BLaER1 treated with 17β-estradiol and CSF1 and Interleukin-3, amounts not matched to agents 10 nM and 100 nM (cell line): ENCODE measurements at regions not wholly inside any gene's neighbourhood (a gene's known extent, or its start where the extent isn't known, plus 50 kb on each side); places are given as distances from the start of the nearest gene placed in this dataset.

Source experiments
- H3K27ac ChIP-seq, 11 experiments: shearing (Covaris generic); formaldehyde crosslinking; 2 replicates each; pipeline ENCODE4 v1.8.1; 2022
- H3K27me3 ChIP-seq, 11 experiments: shearing (Covaris generic); formaldehyde crosslinking; 2 replicates each; pipeline ENCODE4 v1.8.1; 2022
- H3K36me3 ChIP-seq, 11 experiments: shearing (Covaris generic); formaldehyde crosslinking; 2 replicates each; pipeline ENCODE4 v1.8.1; 2022
- H3K4me1 ChIP-seq, 10 experiments: shearing (Covaris generic); formaldehyde crosslinking; 2 replicates each; pipeline ENCODE4 v1.8.1; 2022
- H3K4me2 ChIP-seq, 11 experiments: shearing (Covaris generic); formaldehyde crosslinking; 2 replicates each; pipeline ENCODE4 v1.8.1; 2022
- H3K4me3 ChIP-seq, 10 experiments: shearing (Covaris generic); formaldehyde crosslinking; 2 replicates each; pipeline ENCODE4 v1.8.1; 2022
- H3K9ac ChIP-seq, 11 experiments: shearing (Covaris generic); formaldehyde crosslinking; 2 replicates each; pipeline ENCODE4 v1.8.1; 2022
- H3K9me3 ChIP-seq, 11 experiments: shearing (Covaris generic); formaldehyde crosslinking; replicated peaks in 1 of 11; 2 replicates each; pipeline ENCODE4 v1.8.1; 2022
- H4K20me1 ChIP-seq, 11 experiments: shearing (Covaris generic); formaldehyde crosslinking; 2 replicates each; pipeline ENCODE4 v1.8.1; 2022
- Cebpa-rat ChIP-seq, 11 experiments: shearing (Covaris generic); IDR thresholded peaks; 2 replicates each; pipeline ENCODE4 v1.8.1; 2022

DNA sequence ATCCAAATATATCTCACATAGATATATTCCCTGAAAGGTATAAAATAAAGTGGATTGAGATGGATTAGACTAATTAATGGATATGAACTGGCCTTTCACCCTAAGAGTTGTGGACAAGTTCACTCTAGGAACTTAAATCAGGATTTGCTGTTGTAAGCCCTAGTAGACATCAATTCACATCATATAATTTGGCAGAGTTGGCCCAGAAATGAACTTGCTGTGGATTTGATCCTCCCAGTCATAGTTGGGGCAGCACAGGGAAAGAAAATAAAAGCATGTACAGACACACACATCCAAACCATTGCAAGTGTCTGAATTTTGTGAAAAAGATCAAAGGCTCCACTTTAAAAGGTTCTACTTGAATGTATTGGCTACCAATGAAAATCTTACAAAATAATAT lies 734.7 kb upstream of the NR2F2 start:
- Histone ChIP-seq H3K4me1 (no peaks in the 10 kb centered on the region), H3K4me2 (no peak overlapping the region), H3K9ac (no peak overlapping the region), H3K27me3 (no peaks in the 10 kb centered on the region), H3K4me3 (no peak overlapping the region), H3K27ac (no peak overlapping the region), H3K36me3 (no peaks in the 10 kb centered on the region), H3K9me3 (no peaks in the 10 kb centered on the region), H4K20me1 (no peaks in the 10 kb centered on the region)
- no peak for TF ChIP-seq Cebpa-rat (IDR thresholded peaks at IDR 0.05)

DNA sequence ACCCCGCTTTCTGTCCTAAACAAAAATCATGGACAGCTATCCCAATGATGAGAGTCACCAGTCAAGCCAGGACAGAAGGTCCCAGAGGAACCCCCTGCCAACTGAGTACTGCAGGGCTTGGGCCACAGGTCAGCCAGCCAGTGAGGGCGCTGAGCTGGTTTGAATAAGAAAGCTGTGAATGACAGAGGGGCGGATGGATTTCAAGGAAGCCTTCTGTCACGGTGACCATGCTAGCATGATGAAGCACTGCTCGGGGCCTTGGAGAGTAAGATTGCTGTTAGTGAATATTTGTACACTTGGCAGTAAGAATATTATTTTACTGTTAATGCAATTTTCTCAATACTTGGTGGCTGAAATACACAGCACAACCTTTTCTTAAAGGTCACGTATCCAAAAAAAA lies 734.0 kb upstream of the NR2F2 start:
- H4K20me1 ChIP-seq, result no peaks in the 10 kb centered on the region

DNA sequence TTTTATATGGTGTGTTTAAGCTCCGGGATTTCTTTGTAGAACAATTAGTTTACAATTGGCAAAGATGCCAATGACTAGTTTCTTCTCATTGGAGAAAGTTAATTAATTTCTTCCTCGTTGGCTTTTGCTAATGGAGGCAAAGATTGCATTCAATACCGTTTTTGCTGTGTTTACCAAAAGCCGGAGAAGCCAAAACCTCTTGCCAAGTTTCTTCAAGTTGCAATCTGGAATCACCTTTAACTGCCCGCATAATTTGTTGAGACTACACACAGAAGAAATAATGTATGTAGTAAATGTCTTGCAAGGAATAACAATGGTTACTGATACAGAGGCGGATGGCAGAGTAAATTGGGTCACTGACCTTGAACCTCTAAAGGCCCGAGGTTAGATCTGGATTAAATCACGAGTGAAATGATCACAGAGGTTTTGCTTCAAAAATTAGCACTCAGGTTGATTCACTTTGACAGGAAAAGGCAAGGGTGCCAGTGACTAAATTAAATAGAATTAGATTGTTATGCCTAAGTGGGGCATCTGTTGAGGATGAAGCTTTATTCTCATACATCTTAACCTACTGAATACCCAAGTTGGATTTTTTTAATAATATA lies 732.1 kb upstream of the NR2F2 start:
- Histone ChIP-seq H3K4me3 (no peak overlapping the region), H4K20me1 (no peaks in the 10 kb centered on the region), H3K9ac (no peak overlapping the region), H3K36me3 (no peaks in the 10 kb centered on the region), H3K27me3 (no peaks in the 10 kb centered on the region), H3K27ac (no peak overlapping the region), H3K4me2 (no peak overlapping the region), H3K4me1 (no peaks in the 10 kb centered on the region), H3K9me3 (peaks cover 0 to 9% (median 0%) of the 10 kb centered on the region in 11 experiments; a peak in 2 of 22 replicates)
- no peak for TF ChIP-seq Cebpa-rat (IDR thresholded peaks at IDR 0.05)

More for the DNA sequence above, 734.0 kb upstream of the NR2F2 start:
- TF ChIP-seq Cebpa-rat (IDR thresholded peaks at IDR 0.05), result no peak
- H3K36me3 ChIP-seq, result no peaks in the 10 kb centered on the region
- no peak overlapping the region for H3K9ac ChIP-seq
- H3K4me1 ChIP-seq, result no peaks in the 10 kb centered on the region
- no peak overlapping the region for H3K27ac ChIP-seq
- H3K27me3 ChIP-seq, result no peaks in the 10 kb centered on the region
- no peak overlapping the region for H3K4me2 ChIP-seq
- no peak overlapping the region for H3K4me3 ChIP-seq
- no peaks in the 10 kb centered on the region for H3K9me3 ChIP-seq

DNA sequence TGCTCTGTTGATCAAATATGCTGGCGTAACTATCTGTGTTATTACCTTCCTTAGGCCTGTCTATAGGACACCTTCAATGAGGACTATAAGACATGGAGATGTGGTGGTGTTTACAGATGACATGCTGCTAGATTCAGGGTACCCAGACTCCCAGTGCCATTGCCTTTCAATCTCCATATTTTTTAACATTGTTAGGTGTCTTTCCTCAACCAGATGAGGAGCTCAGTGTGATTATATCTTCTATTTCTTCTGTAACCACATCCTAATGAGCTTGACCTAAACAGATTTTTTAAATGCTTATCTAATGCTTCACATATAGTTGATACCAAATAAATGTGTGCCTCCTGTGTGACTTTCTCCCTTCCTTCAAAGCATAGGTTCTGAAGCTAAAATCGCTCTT lies 730.1 kb upstream of the NR2F2 start:
- Histone ChIP-seq H3K4me1 (peaks cover 0 to 11% (median 7%) of the 10 kb centered on the region in 10 experiments; a peak in 16 of 20 replicates), H3K4me3 (no peak overlapping the region), H3K9me3 (peaks cover 0 to 9% (median 0%) of the 10 kb centered on the region in 11 experiments; a peak in 2 of 22 replicates), H4K20me1 (no peaks in the 10 kb centered on the region), H3K27ac (no peak overlapping the region), H3K9ac (no peak overlapping the region), H3K4me2 (no peak overlapping the region), H3K27me3 (no peaks in the 10 kb centered on the region), H3K36me3 (no peaks in the 10 kb centered on the region)
- TF ChIP-seq Cebpa-rat (IDR thresholded peaks at IDR 0.05), result no peak

DNA sequence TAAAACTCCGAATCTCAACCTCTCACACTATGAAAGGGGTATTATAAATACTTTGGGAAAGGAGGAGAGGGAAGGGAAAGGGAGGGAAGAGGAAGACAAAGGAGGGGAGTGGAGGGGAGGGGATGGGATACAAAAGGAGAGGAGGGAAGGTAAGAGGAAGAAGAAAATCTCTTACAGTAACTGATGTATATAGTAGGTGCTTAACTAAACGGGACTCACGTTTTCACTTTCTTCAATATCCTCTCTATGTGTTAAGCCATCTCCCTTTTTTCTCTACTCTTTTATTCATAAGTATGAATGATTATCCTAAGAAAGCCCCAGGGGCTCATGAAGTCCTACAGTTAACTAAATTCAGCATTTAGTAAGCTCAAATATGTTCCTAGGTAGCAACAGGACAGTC lies 729.6 kb upstream of the NR2F2 start:
- TF ChIP-seq Cebpa-rat (IDR thresholded peaks at IDR 0.05), result no peak
- H3K4me1 ChIP-seq, result peaks cover 0 to 11% (median 7%) of the 10 kb centered on the region in 10 experiments; a peak in 16 of 20 replicates
- H3K9ac ChIP-seq, result no peak overlapping the region
- peaks cover 0 to 9% (median 0%) of the 10 kb centered on the region in 11 experiments; a peak in 2 of 22 replicates for H3K9me3 ChIP-seq
- no peaks in the 10 kb centered on the region for H3K36me3 ChIP-seq
- no peaks in the 10 kb centered on the region for H4K20me1 ChIP-seq
- no peaks in the 10 kb centered on the region for H3K27me3 ChIP-seq
- H3K27ac ChIP-seq, result no peak overlapping the region
- no peak overlapping the region for H3K4me2 ChIP-seq
- H3K4me3 ChIP-seq, result no peak overlapping the region

DNA sequence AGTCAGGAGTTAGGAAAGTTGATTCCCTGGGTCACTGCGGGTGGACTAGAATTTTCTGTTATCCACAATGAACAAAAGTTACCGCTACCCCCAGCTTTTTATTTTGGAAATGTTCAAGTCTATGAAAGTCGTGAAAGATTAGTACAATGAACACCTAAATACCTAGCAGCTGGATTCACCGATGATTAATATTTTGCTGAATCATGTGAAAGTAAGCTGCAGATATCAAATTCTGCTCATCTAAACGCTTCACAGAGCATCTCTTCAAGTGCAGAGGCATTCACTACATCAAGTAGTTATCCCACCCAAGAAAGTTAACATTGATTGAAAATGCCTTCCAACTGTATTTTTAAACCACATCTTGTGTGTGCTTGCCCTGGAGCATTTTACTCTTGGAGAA lies 729.0 kb upstream of the NR2F2 start:
- Histone ChIP-seq H3K9ac (no peak overlapping the region), H3K27me3 (no peaks in the 10 kb centered on the region), H4K20me1 (no peaks in the 10 kb centered on the region), H3K9me3 (peaks cover 0 to 9% (median 0%) of the 10 kb centered on the region in 11 experiments; a peak in 2 of 22 replicates), H3K36me3 (no peaks in the 10 kb centered on the region), H3K27ac (no peak overlapping the region), H3K4me2 (no peak overlapping the region), H3K4me3 (no peak overlapping the region), H3K4me1 (peaks cover 0 to 11% (median 7%) of the 10 kb centered on the region in 10 experiments; a peak in 16 of 20 replicates)
- no peak for TF ChIP-seq Cebpa-rat (IDR thresholded peaks at IDR 0.05)

DNA sequence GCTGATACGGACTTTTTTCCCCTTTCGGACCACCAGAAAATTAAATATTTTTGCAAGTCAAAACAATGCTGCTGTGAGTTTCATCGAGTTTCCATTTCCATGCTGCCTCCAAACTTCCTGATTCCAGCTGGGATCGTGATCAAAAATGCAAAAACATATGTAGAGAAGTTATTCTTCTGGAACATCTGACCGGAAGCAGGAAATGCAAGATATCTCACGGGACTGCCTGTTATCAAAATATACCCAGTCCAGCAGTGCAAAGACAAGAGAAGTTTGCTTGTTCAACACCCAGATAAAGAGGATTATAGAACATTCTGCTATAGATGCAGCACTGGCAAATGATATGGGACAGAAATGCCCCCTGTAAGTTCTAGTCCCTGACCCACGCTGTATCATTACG lies 726.7 kb upstream of the NR2F2 start:
- Histone ChIP-seq H3K4me2 (peak overlapping the region in 10 of 11 experiments; percentile 35 to 68 (median 56); a peak in 20 of 22 replicates), H3K9ac (no peak overlapping the region), H3K4me3 (no peak overlapping the region), H3K9me3 (peaks cover 0 to 9% (median 0%) of the 10 kb centered on the region in 11 experiments; a peak in 2 of 22 replicates), H3K36me3 (no peaks in the 10 kb centered on the region), H3K27me3 (no peaks in the 10 kb centered on the region), H3K27ac (no peak overlapping the region), H4K20me1 (no peaks in the 10 kb centered on the region), H3K4me1 (peaks cover 0 to 16% (median 10%) of the 10 kb centered on the region in 10 experiments; a peak in 17 of 20 replicates)
- TF ChIP-seq Cebpa-rat (IDR thresholded peaks at IDR 0.05), result no peak

DNA sequence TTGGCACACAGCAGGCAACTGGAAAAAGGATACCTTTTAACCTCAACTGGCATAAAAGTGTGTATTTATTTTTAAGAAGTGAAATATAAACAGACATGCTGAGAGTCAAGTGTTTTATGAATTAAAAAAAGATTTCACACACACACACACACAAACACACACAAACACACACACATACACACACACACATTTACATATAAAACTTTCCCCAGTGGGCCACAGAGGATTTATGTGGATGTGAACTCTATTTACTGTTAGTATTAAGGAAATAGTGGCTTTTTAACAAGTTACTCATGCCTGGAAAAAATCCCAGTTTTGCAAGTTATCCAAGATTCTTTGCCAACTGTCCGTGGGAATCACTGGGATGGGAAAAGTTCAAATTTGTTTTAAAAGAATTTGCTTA lies 725.9 kb upstream of the NR2F2 start:
- H3K4me3 ChIP-seq, result no peak overlapping the region

DNA sequence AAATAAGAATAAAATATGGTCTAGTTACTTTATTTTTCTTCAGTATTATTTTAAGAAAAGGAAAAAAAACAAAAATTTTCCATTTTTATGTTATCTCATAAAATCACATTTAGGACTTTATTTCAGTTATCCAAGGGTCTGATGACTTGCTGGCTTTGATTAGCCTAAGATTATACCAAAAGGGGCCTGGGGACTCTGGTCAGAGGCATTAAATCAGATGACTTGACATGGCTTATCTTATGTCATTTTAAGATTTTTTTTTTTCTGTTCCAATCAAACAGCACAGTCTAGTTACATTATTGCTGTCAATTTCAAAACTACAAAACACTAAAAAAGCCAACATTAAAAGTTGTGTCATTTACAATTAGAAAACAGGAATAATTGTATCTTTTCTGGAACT lies 725.4 kb upstream of the NR2F2 start:
- H4K20me1 ChIP-seq, result no peaks in the 10 kb centered on the region
- no peaks in the 10 kb centered on the region for H3K27me3 ChIP-seq
- peaks cover 0 to 9% (median 0%) of the 10 kb centered on the region in 11 experiments; a peak in 2 of 22 replicates for H3K9me3 ChIP-seq
- H3K27ac ChIP-seq, result no peak overlapping the region
- peaks cover 7 to 29% (median 18%) of the 10 kb centered on the region in 10 experiments for H3K4me1 ChIP-seq
- no peak for TF ChIP-seq Cebpa-rat (IDR thresholded peaks at IDR 0.05)
- H3K4me2 ChIP-seq, result no peak overlapping the region
- no peak overlapping the region for H3K9ac ChIP-seq
- no peaks in the 10 kb centered on the region for H3K36me3 ChIP-seq
- H3K4me3 ChIP-seq, result no peak overlapping the region

More for the DNA sequence above, 725.9 kb upstream of the NR2F2 start:
- Histone ChIP-seq H3K9ac (no peak overlapping the region), H4K20me1 (no peaks in the 10 kb centered on the region), H3K9me3 (peaks cover 0 to 9% (median 0%) of the 10 kb centered on the region in 11 experiments; a peak in 2 of 22 replicates), H3K27me3 (no peaks in the 10 kb centered on the region), H3K27ac (no peak overlapping the region), H3K4me2 (peak overlapping the region in 1 of 11 experiments; percentile 68; a peak in 1 of 22 replicates), H3K36me3 (no peaks in the 10 kb centered on the region), H3K4me1 (peaks cover 7 to 24% (median 16%) of the 10 kb centered on the region in 10 experiments)
- TF ChIP-seq Cebpa-rat (IDR thresholded peaks at IDR 0.05), result no peak

DNA sequence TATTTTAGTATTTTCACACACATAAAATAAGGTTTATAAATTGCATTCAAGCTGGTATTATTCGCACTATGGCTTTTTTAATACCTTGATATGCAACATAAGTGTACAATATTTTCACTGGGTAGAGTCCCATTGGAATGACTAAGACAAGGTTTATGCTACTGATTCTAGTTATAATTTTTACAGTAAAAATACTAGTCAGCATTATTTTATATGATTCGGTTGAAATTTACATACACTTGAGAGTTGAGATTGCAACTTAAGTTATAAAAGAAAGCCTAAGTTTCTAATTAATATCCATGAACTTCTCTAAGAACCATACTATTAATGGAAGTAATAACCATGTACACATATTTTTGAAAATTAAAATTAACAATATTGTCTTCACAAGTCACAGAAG lies 723.9 kb upstream of the NR2F2 start:
- Histone ChIP-seq H3K9me3 (peaks cover 0 to 9% (median 0%) of the 10 kb centered on the region in 11 experiments; a peak in 2 of 22 replicates), H3K27ac (no peak overlapping the region), H3K4me1 (peaks cover 7 to 29% (median 18%) of the 10 kb centered on the region in 10 experiments), H3K36me3 (no peaks in the 10 kb centered on the region), H3K4me3 (no peak overlapping the region), H3K27me3 (no peaks in the 10 kb centered on the region), H3K9ac (no peak overlapping the region), H3K4me2 (no peak overlapping the region), H4K20me1 (no peaks in the 10 kb centered on the region)
- TF ChIP-seq Cebpa-rat (IDR thresholded peaks at IDR 0.05), result no peak
